Adrenal gland (tissue), 5 donors: ENCODE measurements at regions not wholly inside any gene's neighbourhood (a gene's known extent, or its start where the extent isn't known, plus 50 kb on each side); places are given as distances from the start of the nearest gene placed in this dataset.

ENCODE experiments used
- CTCF ChIP-seq, 6 experiments: fragments of 450-650 bp in 4 of 6; fragments of 200-600 bp in 2 of 6; sonication (generic) in 1 of 6; IDR thresholded peaks; 1 replicate in 5 of 6; 2 replicates in 1 of 6; pipeline versions ENCODE4 v1.5.1 to v1.8.0; 2016 to 2021; ENCODE audit warnings: antibody characterized with exemption in 6 of 6, mild to moderate bottlenecking in 2 of 6, moderate library complexity in 1 of 6
- POLR2A ChIP-seq, 2 donors: fragments of 450-650 bp; IDR thresholded peaks; one replicate each; pipeline ENCODE4 v1.6.1; 2017; ENCODE audit warnings: antibody characterized with exemption in 2 of 2, mild to moderate bottlenecking in 2 of 2, moderate library complexity in 1 of 2
- donor health status: DM: no; HTN: no; CAD: no.

- TF ChIP-seq CTCF (IDR thresholded peaks at IDR 0.05) (no peak), POLR2A (IDR thresholded peaks at IDR 0.05) (no peak)
These were observed 109.4 kb downstream of the ZNF518B start for GRCh38 chr4:10347815-10348214.
